RWPE1 (cell line): ENCODE measurements at regions not wholly inside any gene's neighbourhood (a gene's known extent, or its start where the extent isn't known, plus 50 kb on each side); places are given as distances from the start of the nearest gene placed in this dataset.

Experiments used
- CTCF ChIA-PET: fragments of 350-600 bp; sonication (Branson Sonifier 250); formaldehyde crosslinking; extraction: SDS; loops from one replicate; lab custom pipeline; 2021; lab: Yijun Ruan, JAX
- POLR2A ChIA-PET: fragments of 400-600 bp; formaldehyde crosslinking; extraction: SDS; loops from one replicate; lab custom pipeline; 2020; ENCODE audit warnings: antibody characterized with exemption; ENCODE audit not compliant: low non-redundant PET; lab: Yijun Ruan, JAX
- DNase-seq: peaks from one replicate; pipeline ENCODE4 v3.0.0; 2012; ENCODE audit warnings: low spot score
- H3K27ac ChIP-seq: fragments of 450-650 bp; 2 replicates; pipeline ENCODE4 v1.5.1; 2017
- CTCF ChIP-seq: fragments of 450-650 bp; conservative IDR thresholded peaks from 2 replicates; pipeline ENCODE4 v1.5.1; 2017; ENCODE audit warnings: low read depth, mild to moderate bottlenecking

- ChIA-PET CTCF (no interaction called here), POLR2A (no interaction called here)
- peak overlapping the region; percentile 92 for H3K27ac ChIP-seq
- TF ChIP-seq CTCF = no peak
- no peak for DNase-seq
Measured at GRCh38 chr13:99050983-99051488, 73.2 kb upstream of the DOCK9 start.

- no peak for TF ChIP-seq CTCF
- no peak for DNase-seq
- H3K27ac ChIP-seq = no peak overlapping the region
- ChIA-PET CTCF (no interaction called here), POLR2A (no interaction called here)
Measured at GRCh38 chr13:99051768-99052455, 74.0 kb upstream of the DOCK9 start.

- H3K27ac ChIP-seq = no peak overlapping the region
- ChIA-PET POLR2A (no interaction called here), CTCF (no interaction called here)
- DNase-seq = no peak
- TF ChIP-seq CTCF = no peak
Measured at GRCh38 chr13:99053636-99054233, 75.9 kb upstream of the DOCK9 start.

GRCh38 chr13:99055281-99055680, 77.4 kb upstream of the DOCK9 start:
- no peak for TF ChIP-seq CTCF
- CTCF ChIA-PET = interaction anchor here (0.6 kb wide), 1 partner anchor 212 kb away, joined by 3 read pairs; no protein-coding TSS in a partner anchor
- no peak for DNase-seq
- POLR2A ChIA-PET = no interaction called here
- H3K27ac ChIP-seq = peak overlapping the region; percentile 41; the same call in 1 of the 2 replicates

GRCh38 chr13:99055735-99056134, 77.9 kb upstream of the DOCK9 start:
- H3K27ac ChIP-seq = no peak overlapping the region
- POLR2A ChIA-PET = no interaction called here
- DNase-seq = no peak
- CTCF ChIA-PET = interaction anchor here (0.6 to 1.3 kb wide), 2 partner anchors 120 to 212 kb away, joined by 3 to 5 read pairs; no protein-coding TSS in a partner anchor
- TF ChIP-seq CTCF = no peak

GRCh38 chr13:99056381-99057014, 78.6 kb upstream of the DOCK9 start:
- ChIA-PET CTCF (interaction anchor here (0.5 to 1.3 kb wide), 3 partner anchors 9 to 157 kb away, joined by 3 to 5 read pairs (median 5); no protein-coding TSS in a partner anchor), POLR2A (no interaction called here)
- TF ChIP-seq CTCF = no peak
- no peak for DNase-seq
- H3K27ac ChIP-seq = peak overlapping the region; percentile 84
